ENCODE measurements at regions not wholly inside any gene's neighbourhood (a gene's known extent, or its start where the extent isn't known, plus 50 kb on each side); places are given as distances from the start of the nearest gene placed in this dataset.

- Histone ChIP-seq H3K36me3 (ENCODE audit: control insufficient read depth in 2 of 2, extremely low read depth in 1 of 2, insufficient read depth in 2 of 2, low read length in 2 of 2) (no peaks in the 10 kb centered on the region), H4K20me1 (replicated peaks; ENCODE audit: control insufficient read depth, extremely low read depth, insufficient read depth, low read length) (no peaks in the 10 kb centered on the region), H3K79me2 (ENCODE audit: control insufficient read depth, insufficient read depth, low read length) (no peaks in the 10 kb centered on the region), H2AFZ (ENCODE audit: low read depth, low read length) (no peak overlapping the region), H3K9me3 (replicated peaks; ENCODE audit: control insufficient read depth, insufficient read depth, low read length) (no peaks in the 10 kb centered on the region), H3K4me1 (ENCODE audit: control insufficient read depth, extremely low read depth, insufficient read depth, low read length) (no peaks in the 10 kb centered on the region), H3K4me3 (replicated peaks in 1 of 3; ENCODE audit: insufficient read depth in 1 of 3, low read depth in 1 of 3, low read length in 3 of 3) (no peak overlapping the region), H3K9me1 (replicated peaks; ENCODE audit: control insufficient read depth, extremely low read depth, insufficient read depth, low read length) (no peaks in the 10 kb centered on the region), H3K27me3 (ENCODE audit: control insufficient read depth in 2 of 2, insufficient read depth in 2 of 2, low read length in 2 of 2) (no peaks in the 10 kb centered on the region), H3K4me2 (ENCODE audit: insufficient read depth, low read length) (no peak overlapping the region), H3K9ac (replicated peaks; ENCODE audit: extremely low read depth, insufficient read depth, low read length) (no peak overlapping the region), H3K27ac (ENCODE audit: insufficient read depth, low read depth, low read length) (no peak overlapping the region)
- TF ChIP-seq MYC (IDR thresholded peaks at IDR 0.05; ENCODE audit: low read depth, low read length) (no peak), GATA2 (IDR thresholded peaks at IDR 0.05; ENCODE audit: insufficient read depth, insufficient read length, low read depth, low read length) (no peak), MAX (IDR thresholded peaks at IDR 0.05; ENCODE audit: insufficient read depth, insufficient read length) (no peak), CTCF (IDR thresholded peaks at IDR 0.05; ENCODE audit: extremely low read depth in 1 of 2, insufficient read depth in 1 of 2, low read depth in 1 of 2, low read length in 2 of 2) (no peak), POLR2AphosphoS5 (IDR thresholded peaks at IDR 0.05; ENCODE audit: insufficient read depth, low read depth, low read length) (no peak), FOS (IDR thresholded peaks at IDR 0.05; ENCODE audit: borderline replicate concordance, insufficient read depth, low read length) (no peak), JUN (IDR thresholded peaks at IDR 0.05; ENCODE audit: borderline replicate concordance, insufficient read depth, insufficient read length, low read depth) (no peak), EZH2 (IDR thresholded peaks at IDR 0.05; ENCODE audit: borderline replicate concordance, low read depth, low read length, severe bottlenecking) (no peak), POLR2A (IDR thresholded peaks at IDR 0.05; ENCODE audit: low read depth, low read length) (no peak)
- POLR2A ChIA-PET = no interaction called here
- dilution Hi-C loops (cut with MboI; ENCODE audit: extremely low pct_ligation_motif_present, low sequenced_read_pairs) (no loop called here), intact Hi-C loops (cut with micrococcal nuclease) (no loop called here)
- CTCF ChIA-PET = no interaction called here
- no TSS peak for BruUV-seq (replicated peaks)
- FAIRE-seq (no peak), DNase-seq (ENCODE audit: low read depth, low spot score) (no peak)
These were observed 499.1 kb upstream of the TMPRSS15 start for GRCh38 chr21:18902660-18903059.

Data from endothelial cell of umbilical vein (primary cell).